Memory B cell (primary cell): ENCODE measurements at regions not wholly inside any gene's neighbourhood (a gene's known extent, or its start where the extent isn't known, plus 50 kb on each side); places are given as distances from the start of the nearest gene placed in this dataset.
"Not testable (repeated sequence)": the region's sequence is repeated elsewhere in the genome, so short reads cannot be mapped to it uniquely, and the experiment has no call there.

Source experiments
- ATAC-seq: fragments of 150-1000 bp; cut with Tn5 transposase; 2 replicates; pipeline ENCODE4 v1.10.0; 2021; ENCODE audit warnings: low read depth, mild to moderate bottlenecking, moderate library complexity
- DNase-seq, 2 donors: peaks; one replicate each; pipeline ENCODE4 v3.0.0; 2022; ENCODE audit warnings: low spot score in 2 of 2
- H3K27ac Mint-ChIP-seq: one replicate; pipeline ENCODE4 v1.8.0; 2022; ENCODE audit warnings: mild to moderate bottlenecking, moderate library complexity, mixed read lengths
- H3K27me3 Mint-ChIP-seq: one replicate; pipeline ENCODE4 v1.8.0; 2022; ENCODE audit warnings: mixed read lengths
- H3K36me3 Mint-ChIP-seq: one replicate; pipeline ENCODE4 v1.8.0; 2022; ENCODE audit warnings: mild to moderate bottlenecking, mixed read lengths
- H3K4me1 Mint-ChIP-seq: one replicate; pipeline ENCODE4 v1.8.0; 2022; ENCODE audit warnings: mixed read lengths
- H3K4me3 Mint-ChIP-seq: one replicate; pipeline ENCODE4 v1.8.0; 2022; ENCODE audit warnings: mild to moderate bottlenecking, moderate library complexity, mixed read lengths
- H3K9me3 Mint-ChIP-seq: one replicate; pipeline ENCODE4 v1.8.0; 2022; ENCODE audit warnings: mixed read lengths

GRCh38 chr3:168961271-168961670 is 702.2 kb downstream of the MECOM start:
- H3K27me3 Mint-ChIP-seq = no peaks in the 10 kb centered on the region
- DNase-seq (no peak), ATAC-seq (no peak)
- no peaks in the 10 kb centered on the region for H3K4me1 Mint-ChIP-seq
- H3K9me3 Mint-ChIP-seq = no peaks in the 10 kb centered on the region
- no peak overlapping the region for H3K27ac Mint-ChIP-seq
- H3K36me3 Mint-ChIP-seq = no peaks in the 10 kb centered on the region
- no peak overlapping the region for H3K4me3 Mint-ChIP-seq

GRCh38 chr3:168959731-168960130 is 703.8 kb downstream of the MECOM start:
- Mint-ChIP-seq H3K4me3 (no peak overlapping the region), H3K27ac (no peak overlapping the region), H3K9me3 (no peaks in the 10 kb centered on the region), H3K36me3 (no peaks in the 10 kb centered on the region), H3K4me1 (no peaks in the 10 kb centered on the region), H3K27me3 (no peaks in the 10 kb centered on the region)
- ATAC-seq (no peak), DNase-seq (no peak)

GRCh38 chr3:168958466-168958865 is 705.0 kb downstream of the MECOM start:
- no peak for DNase-seq
- Mint-ChIP-seq H3K36me3 (no peaks in the 10 kb centered on the region), H3K4me1 (no peaks in the 10 kb centered on the region), H3K9me3 (no peaks in the 10 kb centered on the region), H3K27me3 (no peaks in the 10 kb centered on the region), H3K27ac (no peak overlapping the region), H3K4me3 (no peak overlapping the region)
- ATAC-seq = no peak

GRCh38 chr3:168956076-168956475 is 707.4 kb downstream of the MECOM start:
- no peak for ATAC-seq
- no peaks in the 10 kb centered on the region for H3K36me3 Mint-ChIP-seq
- peaks cover 2% of the 10 kb centered on the region for H3K9me3 Mint-ChIP-seq
- no peaks in the 10 kb centered on the region for H3K4me1 Mint-ChIP-seq
- H3K27me3 Mint-ChIP-seq = no peaks in the 10 kb centered on the region
- no peak overlapping the region for H3K27ac Mint-ChIP-seq
- no peak overlapping the region for H3K4me3 Mint-ChIP-seq
- DNase-seq = no peak

- ATAC-seq = no peak
- no peaks in the 10 kb centered on the region for H3K27me3 Mint-ChIP-seq
- peaks cover 3% of the 10 kb centered on the region for H3K9me3 Mint-ChIP-seq
- no peaks in the 10 kb centered on the region for H3K36me3 Mint-ChIP-seq
- DNase-seq = no peak
- no peak overlapping the region for H3K4me3 Mint-ChIP-seq
- no peaks in the 10 kb centered on the region for H3K4me1 Mint-ChIP-seq
- H3K27ac Mint-ChIP-seq = no peak overlapping the region
Measured at GRCh38 chr3:168952551-168952950, 711.0 kb downstream of the MECOM start.

GRCh38 chr3:168951884-168952283 is 711.6 kb downstream of the MECOM start:
- no peak overlapping the region for H3K4me3 Mint-ChIP-seq
- no peak for ATAC-seq

GRCh38 chr3:168951368-168951767 is 712.1 kb downstream of the MECOM start:
- Mint-ChIP-seq H3K4me3 (no peak overlapping the region), H3K36me3 (no peaks in the 10 kb centered on the region), H3K27ac (no peak overlapping the region), H3K4me1 (no peaks in the 10 kb centered on the region), H3K9me3 (peaks cover 5% of the 10 kb centered on the region), H3K27me3 (no peaks in the 10 kb centered on the region)
- DNase-seq (no peak), ATAC-seq (no peak)

More at GRCh38 chr3:168951884-168952283, 711.6 kb downstream of the MECOM start:
- peaks cover 5% of the 10 kb centered on the region for H3K9me3 Mint-ChIP-seq
- H3K36me3 Mint-ChIP-seq = no peaks in the 10 kb centered on the region
- H3K27ac Mint-ChIP-seq = no peak overlapping the region
- no peak for DNase-seq
- no peaks in the 10 kb centered on the region for H3K4me1 Mint-ChIP-seq
- H3K27me3 Mint-ChIP-seq = no peaks in the 10 kb centered on the region

- no peak overlapping the region for H3K4me3 Mint-ChIP-seq
- H3K4me1 Mint-ChIP-seq = no peaks in the 10 kb centered on the region
- no peak for DNase-seq
- peaks cover 5% of the 10 kb centered on the region for H3K9me3 Mint-ChIP-seq
- H3K27ac Mint-ChIP-seq = no peak overlapping the region
- ATAC-seq = no peak
- H3K36me3 Mint-ChIP-seq = no peaks in the 10 kb centered on the region
- H3K27me3 Mint-ChIP-seq = no peaks in the 10 kb centered on the region
Measured at GRCh38 chr3:168950622-168951021, 712.9 kb downstream of the MECOM start.

GRCh38 chr3:168939651-168940238 is 723.8 kb downstream of the MECOM start:
- H3K27me3 Mint-ChIP-seq = no peaks in the 10 kb centered on the region
- ATAC-seq = no peak

GRCh38 chr3:168933614-168934013 is 729.9 kb downstream of the MECOM start:
- no peak overlapping the region for H3K27ac Mint-ChIP-seq
- H3K36me3 Mint-ChIP-seq = no peaks in the 10 kb centered on the region
- H3K4me1 Mint-ChIP-seq = no peaks in the 10 kb centered on the region
- H3K9me3 Mint-ChIP-seq = peaks cover 19% of the 10 kb centered on the region
- no peaks in the 10 kb centered on the region for H3K27me3 Mint-ChIP-seq
- no peak overlapping the region for H3K4me3 Mint-ChIP-seq
- DNase-seq = no peak
- no peak for ATAC-seq

More at GRCh38 chr3:168939651-168940238, 723.8 kb downstream of the MECOM start:
- H3K27ac Mint-ChIP-seq = no peak overlapping the region
- H3K36me3 Mint-ChIP-seq = no peaks in the 10 kb centered on the region
- H3K4me1 Mint-ChIP-seq = no peaks in the 10 kb centered on the region
- H3K4me3 Mint-ChIP-seq = no peak overlapping the region
- no peak for DNase-seq
- H3K9me3 Mint-ChIP-seq = peaks cover 5% of the 10 kb centered on the region

- not testable (repeated sequence) for H3K36me3 Mint-ChIP-seq, H3K27ac Mint-ChIP-seq, ATAC-seq, H3K4me1 Mint-ChIP-seq, H3K27me3 Mint-ChIP-seq, H3K4me3 Mint-ChIP-seq, DNase-seq
- peaks cover 19% of the 10 kb centered on the region for H3K9me3 Mint-ChIP-seq
Measured at GRCh38 chr3:168929997-168930396, 733.5 kb downstream of the MECOM start.

GRCh38 chr3:168926426-168926825 is 737.1 kb downstream of the MECOM start:
- ATAC-seq = no peak

GRCh38 chr3:168925568-168925967 is 737.9 kb downstream of the MECOM start:
- Mint-ChIP-seq H3K4me3 (no peak overlapping the region), H3K27ac (no peak overlapping the region), H3K4me1 (no peaks in the 10 kb centered on the region), H3K27me3 (no peaks in the 10 kb centered on the region), H3K9me3 (peaks cover 1% of the 10 kb centered on the region), H3K36me3 (no peaks in the 10 kb centered on the region)
- DNase-seq (no peak), ATAC-seq (no peak)

More at GRCh38 chr3:168926426-168926825, 737.1 kb downstream of the MECOM start:
- H3K4me3 Mint-ChIP-seq = no peak overlapping the region
- H3K9me3 Mint-ChIP-seq = peaks cover 8% of the 10 kb centered on the region
- H3K36me3 Mint-ChIP-seq = no peaks in the 10 kb centered on the region
- H3K27me3 Mint-ChIP-seq = no peaks in the 10 kb centered on the region
- H3K27ac Mint-ChIP-seq = no peak overlapping the region
- DNase-seq = no peak
- H3K4me1 Mint-ChIP-seq = no peaks in the 10 kb centered on the region

GRCh38 chr3:168914662-168915061 is 748.9 kb downstream of the MECOM start:
- H3K27ac Mint-ChIP-seq = no peak overlapping the region
- no peaks in the 10 kb centered on the region for H3K27me3 Mint-ChIP-seq
- no peak for ATAC-seq
- no peaks in the 10 kb centered on the region for H3K36me3 Mint-ChIP-seq
- H3K4me3 Mint-ChIP-seq = no peak overlapping the region
- no peaks in the 10 kb centered on the region for H3K4me1 Mint-ChIP-seq
- DNase-seq = no peak
- H3K9me3 Mint-ChIP-seq = no peaks in the 10 kb centered on the region

- H3K4me3 Mint-ChIP-seq = no peak overlapping the region
Measured at GRCh38 chr3:168909260-168909659, 754.3 kb downstream of the MECOM start.

More at GRCh38 chr3:168909260-168909659, 754.3 kb downstream of the MECOM start:
- H3K27me3 Mint-ChIP-seq = no peaks in the 10 kb centered on the region
- no peaks in the 10 kb centered on the region for H3K4me1 Mint-ChIP-seq
- DNase-seq (no peak), ATAC-seq (no peak)
- no peak overlapping the region for H3K27ac Mint-ChIP-seq
- H3K9me3 Mint-ChIP-seq = no peaks in the 10 kb centered on the region
- H3K36me3 Mint-ChIP-seq = no peaks in the 10 kb centered on the region
